ENCODE measurements at regions not wholly inside any gene's neighbourhood (a gene's known extent, or its start where the extent isn't known, plus 50 kb on each side); places are given as distances from the start of the nearest gene placed in this dataset.

DNA sequence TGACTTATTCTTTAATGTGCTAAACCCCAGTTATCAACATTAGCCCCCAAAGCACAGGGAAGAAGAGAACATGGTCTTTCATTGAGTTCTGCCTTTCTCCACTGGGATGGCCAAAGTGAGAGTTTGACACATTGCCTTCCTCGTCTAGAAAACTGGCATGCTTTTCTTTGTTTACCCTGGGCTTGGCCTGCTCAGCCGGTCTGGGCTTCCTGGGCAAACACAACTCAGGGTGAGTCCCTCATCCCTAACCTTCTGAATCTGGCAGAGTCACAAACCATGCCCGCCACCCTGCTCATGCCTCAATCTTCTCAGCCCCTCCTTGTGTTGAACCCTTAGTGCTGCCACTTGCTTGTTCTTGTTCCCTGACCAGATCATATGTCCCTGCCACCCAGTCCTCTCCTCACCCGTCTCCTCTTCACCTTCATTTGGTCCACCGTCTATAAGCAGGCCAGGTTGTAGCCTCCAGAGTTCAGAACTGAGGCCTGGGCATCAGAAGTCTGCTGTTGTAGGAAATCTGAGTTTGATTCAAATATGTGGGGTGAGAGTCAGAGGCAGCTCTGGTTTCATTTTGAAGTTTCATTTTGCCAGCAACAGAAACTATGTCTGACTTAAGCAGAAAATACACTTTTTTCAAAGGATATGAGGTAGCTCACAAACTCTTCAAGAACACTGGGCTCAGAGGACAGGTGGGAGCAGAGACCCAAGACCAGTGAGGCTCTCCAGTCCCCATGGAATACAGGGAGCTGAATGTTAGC is 217.6 kb downstream of the NDUFS4 start:
- H3K4me1 Mint-ChIP-seq: peaks cover 10% of the 10 kb centered on the region
- no peaks in the 10 kb centered on the region for H3K27me3 Mint-ChIP-seq (ENCODE audit: low read depth)

DNA sequence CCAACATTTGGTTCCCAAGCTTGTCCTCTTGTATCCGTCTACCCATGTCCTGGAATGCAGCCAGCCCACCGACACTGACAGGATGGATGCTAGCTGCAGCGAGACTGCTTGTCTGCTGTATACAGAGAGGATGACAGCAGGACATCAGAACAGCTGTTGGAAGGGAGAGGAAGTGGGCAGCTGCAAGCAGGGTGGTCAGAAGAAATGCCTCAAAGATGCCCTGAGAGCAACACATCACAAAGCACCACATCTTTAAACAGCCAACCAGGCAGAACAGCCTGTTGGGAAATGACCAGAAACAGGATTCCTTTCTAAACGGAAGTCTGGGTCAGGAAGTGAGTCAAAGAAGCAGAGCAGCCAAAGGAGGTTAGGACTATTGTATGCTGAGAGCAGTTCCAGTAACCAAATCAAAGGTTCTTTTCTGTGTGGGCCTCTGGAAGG is 219.1 kb downstream of the NDUFS4 start:
- Mint-ChIP-seq H3K9me3 (no peaks in the 10 kb centered on the region), H3K27ac (peak overlapping the region in 1 of 3 experiments; percentile 58), H3K36me3 (ENCODE audit: low read depth) (no peaks in the 10 kb centered on the region), H3K27me3 (ENCODE audit: low read depth) (peaks cover 6% of the 10 kb centered on the region), H3K4me1 (peaks cover 10% of the 10 kb centered on the region), H3K4me3 (no peak overlapping the region)
- no peak for TF ChIP-seq CTCF (IDR thresholded peaks at IDR 0.05; ENCODE audit: unreplicated experiment in 3 of 3)

More for the DNA sequence above, 217.6 kb downstream of the NDUFS4 start:
- H3K27ac Mint-ChIP-seq: no peak overlapping the region
- H3K36me3 Mint-ChIP-seq (ENCODE audit: low read depth): no peaks in the 10 kb centered on the region
- H3K4me3 Mint-ChIP-seq: no peak overlapping the region
- no peaks in the 10 kb centered on the region for H3K9me3 Mint-ChIP-seq
- no peak for TF ChIP-seq CTCF (IDR thresholded peaks at IDR 0.05; ENCODE audit: unreplicated experiment in 3 of 3)

DNA sequence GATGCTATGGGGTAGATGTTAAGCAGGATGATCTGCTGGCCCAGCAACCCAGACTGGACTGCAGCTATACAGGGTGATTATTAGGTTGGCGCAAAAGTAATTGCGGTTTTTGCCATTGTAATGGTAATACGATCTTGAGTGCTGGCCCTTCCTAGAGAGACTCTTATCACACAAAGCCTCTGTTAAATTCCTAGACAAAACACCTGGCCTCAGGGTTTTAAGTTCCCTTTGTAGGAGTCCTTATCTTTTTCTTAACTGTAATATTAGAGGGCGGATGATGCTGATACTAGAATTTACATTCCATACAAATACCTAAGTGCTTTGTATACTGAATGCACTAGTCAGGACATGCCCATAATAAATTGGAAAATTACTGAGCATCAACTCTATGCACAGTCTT is 222.2 kb downstream of the NDUFS4 start:
- no peak for TF ChIP-seq CTCF (IDR thresholded peaks at IDR 0.05; ENCODE audit: unreplicated experiment in 3 of 3)
- Mint-ChIP-seq H3K4me1 (peaks cover 15% of the 10 kb centered on the region), H3K9me3 (no peaks in the 10 kb centered on the region), H3K36me3 (ENCODE audit: low read depth) (no peaks in the 10 kb centered on the region), H3K27me3 (ENCODE audit: low read depth) (peaks cover 10% of the 10 kb centered on the region), H3K4me3 (no peak overlapping the region), H3K27ac (no peak overlapping the region)

DNA sequence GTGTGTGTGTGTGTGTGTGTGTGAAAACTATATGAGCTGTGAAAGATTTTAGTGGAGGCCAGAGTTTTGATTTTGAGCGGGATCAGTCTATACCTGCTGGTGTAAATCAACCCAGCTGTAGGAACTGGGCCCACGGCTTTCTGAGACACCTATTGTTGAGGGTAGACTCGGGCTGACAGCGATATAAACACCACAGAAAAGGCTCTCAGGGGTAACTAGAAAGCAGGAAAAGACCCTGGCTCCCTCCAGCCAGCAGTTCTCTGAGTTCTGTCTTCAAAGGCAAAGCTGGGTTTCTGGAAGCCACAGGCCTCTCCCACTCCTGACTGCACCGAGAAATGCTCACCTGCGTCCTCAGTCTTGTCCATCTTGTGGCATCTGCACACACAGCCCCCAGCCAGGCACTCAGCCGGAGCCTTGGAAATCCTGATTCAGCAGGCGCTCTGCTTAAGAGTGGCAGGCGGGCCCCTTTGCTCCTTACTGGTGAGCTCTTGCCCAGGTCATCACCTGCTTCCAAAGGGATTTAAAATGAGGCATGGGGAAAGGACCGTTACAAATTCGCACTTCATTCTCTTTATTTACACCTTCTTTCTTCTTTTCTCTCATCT is 223.3 kb downstream of the NDUFS4 start:
- H3K36me3 Mint-ChIP-seq (ENCODE audit: low read depth): no peaks in the 10 kb centered on the region
- no peak overlapping the region for H3K27ac Mint-ChIP-seq
- peaks cover 8% of the 10 kb centered on the region for H3K9me3 Mint-ChIP-seq
- no peak overlapping the region for H3K4me3 Mint-ChIP-seq
- TF ChIP-seq CTCF (IDR thresholded peaks at IDR 0.05; ENCODE audit: unreplicated experiment in 3 of 3): no peak
- H3K4me1 Mint-ChIP-seq: peaks cover 15% of the 10 kb centered on the region
- peaks cover 10% of the 10 kb centered on the region for H3K27me3 Mint-ChIP-seq (ENCODE audit: low read depth)

GRCh38 chr5:53784596-53784995 is 224.2 kb downstream of the NDUFS4 start:
- Mint-ChIP-seq H3K27ac (no peak overlapping the region), H3K9me3 (peaks cover 8% of the 10 kb centered on the region), H3K4me3 (no peak overlapping the region), H3K4me1 (peaks cover 11% of the 10 kb centered on the region), H3K36me3 (ENCODE audit: low read depth) (no peaks in the 10 kb centered on the region), H3K27me3 (ENCODE audit: low read depth) (peaks cover 10% of the 10 kb centered on the region)
- no peak for TF ChIP-seq CTCF (IDR thresholded peaks at IDR 0.05; ENCODE audit: unreplicated experiment in 3 of 3)
